Colonic mucosa (tissue), 4 donors: ENCODE measurements at regions not wholly inside any gene's neighbourhood (a gene's known extent, or its start where the extent isn't known, plus 50 kb on each side); places are given as distances from the start of the nearest gene placed in this dataset.

Experiments used
- DNase-seq: peaks from one replicate; pipeline ENCODE4 v3.0.0-alpha.2; 2020
- H3K27ac ChIP-seq: fragments of 200-600 bp; one replicate; pipeline ENCODE4 v1.8.0; 2021
- H3K27me3 ChIP-seq: fragments of 200-600 bp; one replicate; pipeline ENCODE4 v1.8.0; 2021
- H3K36me3 ChIP-seq: fragments of 200-600 bp; one replicate; pipeline ENCODE4 v1.8.0; 2021
- H3K4me1 ChIP-seq: fragments of 200-600 bp; one replicate; pipeline ENCODE4 v1.8.0; 2021; ENCODE audit warnings: mild to moderate bottlenecking
- H3K4me3 ChIP-seq: fragments of 200-600 bp; one replicate; pipeline ENCODE4 v1.8.0; 2021
- H3K9ac ChIP-seq, 2 donors: one replicate each; pipeline ENCODE4 v1.7.0; 2013; ENCODE audit warnings: control low read depth in 2 of 2, low read depth in 2 of 2, low read length in 2 of 2
- H3K9me3 ChIP-seq: fragments of 200-600 bp; one replicate; pipeline ENCODE4 v1.8.0; 2021
- intact Hi-C: fragments of 100-400 bp; cut with DNase I; formaldehyde crosslinking; loops from one replicate; pipeline ENCODE4 v1.14.1; 2022
- TF ChIP-seq, protein P1 (sequence below): fragments of 200-600 bp; IDR thresholded peaks from one replicate; pipeline ENCODE4 v1.8.0; 2022; ENCODE audit warnings: antibody characterized with exemption, mild to moderate bottlenecking
- donor health status: healthy.
- donor health status: DM: no; HTN: no; CAD: no.
- donor health status: DM: no; HTN: no; CAD: no.

GRCh38 chr12:73262788-73263381 is 990.7 kb downstream of the TRHDE start:
- no peak overlapping the region for H3K4me3 ChIP-seq
- no peaks in the 10 kb centered on the region for H3K4me1 ChIP-seq
- no peaks in the 10 kb centered on the region for H3K27me3 ChIP-seq
- no peak overlapping the region for H3K9ac ChIP-seq
- DNase-seq: no peak
- peaks cover 4% of the 10 kb centered on the region for H3K9me3 ChIP-seq
- H3K27ac ChIP-seq: no peak overlapping the region
- intact Hi-C loops: no loop called here
- H3K36me3 ChIP-seq: no peaks in the 10 kb centered on the region
- TF ChIP-seq, protein P1, sequence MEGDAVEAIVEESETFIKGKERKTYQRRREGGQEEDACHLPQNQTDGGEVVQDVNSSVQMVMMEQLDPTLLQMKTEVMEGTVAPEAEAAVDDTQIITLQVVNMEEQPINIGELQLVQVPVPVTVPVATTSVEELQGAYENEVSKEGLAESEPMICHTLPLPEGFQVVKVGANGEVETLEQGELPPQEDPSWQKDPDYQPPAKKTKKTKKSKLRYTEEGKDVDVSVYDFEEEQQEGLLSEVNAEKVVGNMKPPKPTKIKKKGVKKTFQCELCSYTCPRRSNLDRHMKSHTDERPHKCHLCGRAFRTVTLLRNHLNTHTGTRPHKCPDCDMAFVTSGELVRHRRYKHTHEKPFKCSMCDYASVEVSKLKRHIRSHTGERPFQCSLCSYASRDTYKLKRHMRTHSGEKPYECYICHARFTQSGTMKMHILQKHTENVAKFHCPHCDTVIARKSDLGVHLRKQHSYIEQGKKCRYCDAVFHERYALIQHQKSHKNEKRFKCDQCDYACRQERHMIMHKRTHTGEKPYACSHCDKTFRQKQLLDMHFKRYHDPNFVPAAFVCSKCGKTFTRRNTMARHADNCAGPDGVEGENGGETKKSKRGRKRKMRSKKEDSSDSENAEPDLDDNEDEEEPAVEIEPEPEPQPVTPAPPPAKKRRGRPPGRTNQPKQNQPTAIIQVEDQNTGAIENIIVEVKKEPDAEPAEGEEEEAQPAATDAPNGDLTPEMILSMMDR: no peak

GRCh38 chr12:73266206-73266605 is 994.0 kb downstream of the TRHDE start:
- H3K36me3 ChIP-seq: no peaks in the 10 kb centered on the region
- TF ChIP-seq, protein P1: no peak
- intact Hi-C loops: no loop called here
- H3K9me3 ChIP-seq: peaks cover 4% of the 10 kb centered on the region
- no peak overlapping the region for H3K9ac ChIP-seq
- no peaks in the 10 kb centered on the region for H3K27me3 ChIP-seq
- DNase-seq: no peak
- no peak overlapping the region for H3K27ac ChIP-seq
- H3K4me3 ChIP-seq: no peak overlapping the region
- no peaks in the 10 kb centered on the region for H3K4me1 ChIP-seq

- Histone ChIP-seq H3K27ac (no peak overlapping the region), H3K27me3 (no peaks in the 10 kb centered on the region), H3K4me3 (no peak overlapping the region), H3K9ac (no peak overlapping the region), H3K9me3 (no peaks in the 10 kb centered on the region), H3K4me1 (no peaks in the 10 kb centered on the region), H3K36me3 (no peaks in the 10 kb centered on the region)
- TF ChIP-seq, protein P1: no peak
- intact Hi-C loops: no loop called here
- no peak for DNase-seq
Observed at GRCh38 chr12:73274976-73275375, 1002.8 kb downstream of the TRHDE start.

- Histone ChIP-seq H3K4me1 (no peaks in the 10 kb centered on the region), H3K4me3 (no peak overlapping the region), H3K36me3 (no peaks in the 10 kb centered on the region), H3K27me3 (no peaks in the 10 kb centered on the region), H3K9ac (no peak overlapping the region), H3K9me3 (no peaks in the 10 kb centered on the region), H3K27ac (no peak overlapping the region)
- DNase-seq: no peak
- TF ChIP-seq, protein P1: no peak
- intact Hi-C loops: no loop called here
Observed at GRCh38 chr12:73277971-73278370, 1005.8 kb downstream of the TRHDE start.

- no peaks in the 10 kb centered on the region for H3K4me1 ChIP-seq
- TF ChIP-seq, protein P1: no peak
- intact Hi-C loops: no loop called here
- no peaks in the 10 kb centered on the region for H3K36me3 ChIP-seq
- no peak for DNase-seq
- no peak overlapping the region for H3K4me3 ChIP-seq
- no peaks in the 10 kb centered on the region for H3K27me3 ChIP-seq
- H3K9ac ChIP-seq: no peak overlapping the region
- H3K27ac ChIP-seq: no peak overlapping the region
- H3K9me3 ChIP-seq: no peaks in the 10 kb centered on the region
Observed at GRCh38 chr12:73301530-73301929, 1029.4 kb downstream of the TRHDE start.
